Lung (tissue), 11 donors: ENCODE measurements at regions not wholly inside any gene's neighbourhood (a gene's known extent, or its start where the extent isn't known, plus 50 kb on each side); places are given as distances from the start of the nearest gene placed in this dataset.

Experiments used
- ATAC-seq: fragments of 200-7000 bp; cut with Tn5 transposase; one replicate; pipeline ENCODE4 v1.9.1; 2020; ENCODE audit warnings: moderate number of reproducible peaks; ENCODE audit not compliant: insufficient read depth, low FRiP score
- DNase-seq, 3 donors: peaks; one replicate each; pipeline ENCODE4 v3.0.0-alpha.2; 2013 to 2017
- H3K27ac ChIP-seq, 2 donors: one replicate each; pipeline ENCODE4 v1.5.1; 2013; ENCODE audit warnings: mild to moderate bottlenecking in 2 of 2, moderate library complexity in 2 of 2, control low read depth in 1 of 2, inconsistent platforms in 1 of 2, low read depth in 1 of 2, low read length in 1 of 2
- H3K27me3 ChIP-seq, 3 donors: one replicate each; pipeline ENCODE4 v1.5.1; 2013; ENCODE audit warnings: low read length in 2 of 3; ENCODE audit not compliant: control insufficient read depth in 3 of 3, insufficient read depth in 3 of 3
- H3K36me3 ChIP-seq, 4 donors: one replicate each; pipeline ENCODE4 v1.5.1; 2013; ENCODE audit warnings: low read length in 4 of 4, mild to moderate bottlenecking in 1 of 4, moderate library complexity in 1 of 4; ENCODE audit not compliant: control insufficient read depth in 4 of 4, insufficient read depth in 4 of 4
- H3K4me1 ChIP-seq, 5 donors: one replicate each; pipeline ENCODE4 v1.5.1; 2013; ENCODE audit warnings: low read length in 5 of 5, mild to moderate bottlenecking in 2 of 5, moderate library complexity in 1 of 5; ENCODE audit not compliant: control insufficient read depth in 5 of 5, insufficient read depth in 5 of 5
- H3K4me3 ChIP-seq: one replicate; pipeline ENCODE4 v1.5.1; 2013; ENCODE audit warnings: mild to moderate bottlenecking, control low read depth, moderate library complexity
- H3K9ac ChIP-seq, 2 donors: one replicate each; pipeline ENCODE4 v1.5.1; 2013; ENCODE audit warnings: low read length in 2 of 2, control low read depth in 1 of 2; ENCODE audit not compliant: insufficient read depth in 1 of 2
- H3K9me3 ChIP-seq, 4 donors: one replicate each; pipeline ENCODE4 v1.5.1; 2013; ENCODE audit warnings: low read length in 3 of 4, mild to moderate bottlenecking in 1 of 4, moderate library complexity in 1 of 4; ENCODE audit not compliant: control insufficient read depth in 4 of 4, insufficient read depth in 3 of 4
- CTCF ChIP-seq: IDR thresholded peaks from 2 replicates; pipeline ENCODE4 v1.5.1; 2012; ENCODE audit warnings: mild to moderate bottlenecking; ENCODE audit errors: control extremely low read depth, extremely low read depth
- WGBS, 2 donors: extraction: QIAGEN DNeasy Blood & Tissue Kit; methylation state at CpG; one replicate each; pipeline ENCODE4 v1.1.7; 2013; 5-methylcytosine and 5-hydroxymethylcytosine counted together
- donor health status: control.
- donor health status: control.
- donor health status: Bipolar disorder and iron deficiency.
- donor health status: healthy.
- donor health status: DM: yes; HTN: yes; CAD: no.

- no peak for ATAC-seq
- no peak for DNase-seq
- Histone ChIP-seq H3K4me3 (no peak overlapping the region), H3K9me3 (no peaks in the 10 kb centered on the region), H3K27ac (no peak overlapping the region), H3K27me3 (no peaks in the 10 kb centered on the region), H3K9ac (no peak overlapping the region), H3K36me3 (no peaks in the 10 kb centered on the region), H3K4me1 (no peaks in the 10 kb centered on the region)
- WGBS, 2 donors = 82% methylated on average over 2 of the region's 2 CpGs
- no peak for TF ChIP-seq CTCF
These were observed 197.6 kb downstream of the SLITRK5 start for GRCh38 chr13:87868731-87869130.

- Histone ChIP-seq H3K4me3 (no peak overlapping the region), H3K27me3 (no peaks in the 10 kb centered on the region), H3K36me3 (no peaks in the 10 kb centered on the region), H3K4me1 (no peaks in the 10 kb centered on the region), H3K27ac (no peak overlapping the region), H3K9ac (no peak overlapping the region), H3K9me3 (no peaks in the 10 kb centered on the region)
- WGBS, 2 donors = 77 to 84% methylated on average over 2 of the region's 2 CpGs
- no peak for TF ChIP-seq CTCF
- ATAC-seq = no peak
- no peak for DNase-seq
These were observed 201.6 kb downstream of the SLITRK5 start for GRCh38 chr13:87872813-87873212.

- no peaks in the 10 kb centered on the region for H3K36me3 ChIP-seq
- H3K4me1 ChIP-seq = no peaks in the 10 kb centered on the region
- ATAC-seq (no peak), DNase-seq (no peak)
- TF ChIP-seq CTCF = no peak
- H3K27me3 ChIP-seq = no peaks in the 10 kb centered on the region
- H3K27ac ChIP-seq = no peak overlapping the region
- no peak overlapping the region for H3K9ac ChIP-seq
- H3K4me3 ChIP-seq = no peak overlapping the region
- no peaks in the 10 kb centered on the region for H3K9me3 ChIP-seq
- 56 to 73% methylated on average over 2 of the region's 2 CpGs for WGBS, 2 donors
These were observed 206.3 kb downstream of the SLITRK5 start for GRCh38 chr13:87877477-87877876.

GRCh38 chr13:87878706-87879105 lies 207.5 kb downstream of the SLITRK5 start:
- Histone ChIP-seq H3K4me3 (no peak overlapping the region), H3K9me3 (no peaks in the 10 kb centered on the region), H3K27ac (no peak overlapping the region), H3K27me3 (no peaks in the 10 kb centered on the region), H3K36me3 (no peaks in the 10 kb centered on the region), H3K4me1 (no peaks in the 10 kb centered on the region), H3K9ac (no peak overlapping the region)
- no peak for DNase-seq
- ATAC-seq = no peak
- TF ChIP-seq CTCF = no peak
